Esophagus muscularis mucosa (tissue), 3 donors: ENCODE measurements at regions not wholly inside any gene's neighbourhood (a gene's known extent, or its start where the extent isn't known, plus 50 kb on each side); places are given as distances from the start of the nearest gene placed in this dataset.

ENCODE experiments used
- CTCF ChIP-seq, 3 experiments: fragments of 200-600 bp in 2 of 3; fragments of 450-650 bp in 1 of 3; sonication (generic) in 2 of 3; IDR thresholded peaks; one replicate each; pipeline ENCODE4 v1.5.1; 2017 to 2019; ENCODE audit warnings: antibody characterized with exemption in 3 of 3, mild to moderate bottlenecking in 2 of 3, moderate library complexity in 1 of 3
- POLR2A ChIP-seq: fragments of 450-650 bp; IDR thresholded peaks from one replicate; pipeline ENCODE4 v1.6.1; 2017; ENCODE audit warnings: antibody characterized with exemption, moderate library complexity, mild to moderate bottlenecking, low read depth
- POLR2AphosphoS5 ChIP-seq, 2 donors: sonication (generic); formaldehyde crosslinking; IDR thresholded peaks; one replicate each; pipeline ENCODE4 v1.6.1; 2017; ENCODE audit warnings: antibody characterized with exemption in 2 of 2

GRCh38 chr12:20270557-20270956, 97.8 kb upstream of the PDE3A start:
- TF ChIP-seq POLR2AphosphoS5 (IDR thresholded peaks at IDR 0.05) (no peak), POLR2A (no peak), CTCF (IDR thresholded peaks at IDR 0.05) (no peak)
